GM12872 (cell line): ENCODE measurements at regions not wholly inside any gene's neighbourhood (a gene's known extent, or its start where the extent isn't known, plus 50 kb on each side); places are given as distances from the start of the nearest gene placed in this dataset.

ENCODE experiments used
- TF ChIP-seq, protein P1 (sequence below): IDR thresholded peaks from 3 replicates; pipeline ENCODE4 v1.5.1; 2011; ENCODE audit warnings: low read depth, mild to moderate bottlenecking, low read length, moderate library complexity; ENCODE audit not compliant: insufficient read depth

DNA sequence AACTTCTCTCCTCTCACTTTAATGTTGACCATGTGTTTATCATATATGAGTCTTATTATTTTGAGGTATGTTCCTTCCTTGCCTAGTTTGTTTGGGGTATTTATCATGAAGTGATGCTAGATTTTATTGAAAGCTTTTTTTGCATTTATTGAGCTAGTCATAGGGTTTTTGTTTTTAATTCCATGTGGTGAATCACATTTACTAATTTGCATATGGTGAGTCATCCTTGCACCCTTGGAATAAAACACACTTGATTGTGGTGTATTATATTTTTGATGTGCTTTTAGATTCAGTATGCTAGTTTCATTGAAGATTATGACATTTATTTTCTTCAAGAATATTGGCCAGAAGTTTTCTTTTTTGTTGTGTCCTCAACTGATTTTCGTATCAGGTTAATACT, 464.6 kb downstream of the PCDH18 start:
- TF ChIP-seq, protein P1, sequence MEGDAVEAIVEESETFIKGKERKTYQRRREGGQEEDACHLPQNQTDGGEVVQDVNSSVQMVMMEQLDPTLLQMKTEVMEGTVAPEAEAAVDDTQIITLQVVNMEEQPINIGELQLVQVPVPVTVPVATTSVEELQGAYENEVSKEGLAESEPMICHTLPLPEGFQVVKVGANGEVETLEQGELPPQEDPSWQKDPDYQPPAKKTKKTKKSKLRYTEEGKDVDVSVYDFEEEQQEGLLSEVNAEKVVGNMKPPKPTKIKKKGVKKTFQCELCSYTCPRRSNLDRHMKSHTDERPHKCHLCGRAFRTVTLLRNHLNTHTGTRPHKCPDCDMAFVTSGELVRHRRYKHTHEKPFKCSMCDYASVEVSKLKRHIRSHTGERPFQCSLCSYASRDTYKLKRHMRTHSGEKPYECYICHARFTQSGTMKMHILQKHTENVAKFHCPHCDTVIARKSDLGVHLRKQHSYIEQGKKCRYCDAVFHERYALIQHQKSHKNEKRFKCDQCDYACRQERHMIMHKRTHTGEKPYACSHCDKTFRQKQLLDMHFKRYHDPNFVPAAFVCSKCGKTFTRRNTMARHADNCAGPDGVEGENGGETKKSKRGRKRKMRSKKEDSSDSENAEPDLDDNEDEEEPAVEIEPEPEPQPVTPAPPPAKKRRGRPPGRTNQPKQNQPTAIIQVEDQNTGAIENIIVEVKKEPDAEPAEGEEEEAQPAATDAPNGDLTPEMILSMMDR: no peak

DNA sequence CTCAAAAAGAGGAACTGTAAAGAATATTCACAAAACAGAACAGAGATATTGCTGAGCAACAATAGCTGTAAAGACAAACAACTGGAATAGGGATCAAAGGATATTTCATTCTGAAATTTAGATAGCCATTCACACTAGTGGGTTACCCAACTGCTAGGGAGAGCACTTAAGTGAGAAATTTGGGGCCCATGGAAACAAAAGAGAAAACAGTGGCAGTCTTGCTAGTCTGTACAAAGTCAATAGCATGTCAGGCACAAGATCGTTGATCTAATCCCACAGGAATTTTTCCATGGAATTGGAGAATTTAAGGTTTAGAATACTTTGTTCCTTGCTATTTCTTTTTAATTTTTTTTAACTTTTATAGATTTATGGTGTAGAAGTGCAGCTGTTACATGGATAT, 467.0 kb downstream of the PCDH18 start:
- TF ChIP-seq, protein P1: no peak

DNA sequence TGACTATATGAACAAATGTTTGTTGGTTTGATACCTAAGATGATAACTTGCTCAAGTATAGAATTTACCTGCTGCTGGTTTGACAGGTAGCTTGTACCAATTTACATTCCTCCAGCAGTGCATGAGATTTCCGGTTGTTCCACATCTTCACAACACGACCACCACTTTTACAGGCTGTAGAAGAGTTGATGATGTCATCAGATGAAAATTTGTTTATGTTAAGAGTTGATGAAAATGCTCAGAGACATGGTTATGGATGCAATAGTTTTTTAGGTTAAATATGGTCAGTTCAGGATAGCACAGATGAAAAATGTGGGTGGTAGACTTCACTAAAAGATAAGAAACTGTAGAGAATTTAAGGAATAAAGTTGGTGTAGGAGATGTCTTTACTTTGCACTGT, 468.3 kb downstream of the PCDH18 start:
- TF ChIP-seq, protein P1: no peak

DNA sequence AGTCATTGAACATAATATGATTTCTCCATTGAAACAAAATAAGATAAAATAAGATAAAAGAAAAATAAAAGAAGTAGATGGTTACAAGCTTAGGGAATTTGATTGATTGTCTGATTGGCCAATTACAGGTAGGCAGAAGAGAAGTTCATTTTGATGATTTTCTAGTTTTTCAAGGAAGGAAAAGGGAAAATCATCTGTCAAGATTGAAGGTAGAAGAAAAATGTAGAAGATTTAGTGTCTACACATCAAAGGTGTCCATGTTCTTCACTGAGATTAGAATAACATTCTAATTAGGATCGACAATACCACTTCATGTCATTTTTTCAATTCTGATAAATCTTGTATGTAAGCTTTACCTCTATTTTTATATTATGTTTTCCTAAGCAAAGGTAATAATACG, 489.1 kb downstream of the PCDH18 start:
- TF ChIP-seq, protein P1: no peak

DNA sequence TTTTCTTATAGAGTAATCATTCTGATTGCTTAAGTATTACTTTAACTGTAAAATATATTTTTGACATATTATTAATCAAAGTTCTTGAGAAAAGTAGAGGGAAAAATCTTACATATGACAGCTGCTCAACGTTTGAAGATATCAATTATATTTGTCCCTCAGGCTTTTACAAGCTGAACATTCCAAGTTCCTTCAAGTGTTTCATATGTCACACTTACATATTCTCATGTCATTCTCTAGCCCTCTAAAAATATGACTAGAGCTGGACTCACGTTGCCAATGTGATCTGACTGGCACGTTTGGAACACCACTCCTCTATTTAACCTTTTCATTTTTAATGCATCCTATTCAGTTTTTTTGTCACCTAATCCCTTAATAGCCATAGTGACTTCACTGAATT, 492.9 kb downstream of the PCDH18 start:
- TF ChIP-seq, protein P1: no peak

DNA sequence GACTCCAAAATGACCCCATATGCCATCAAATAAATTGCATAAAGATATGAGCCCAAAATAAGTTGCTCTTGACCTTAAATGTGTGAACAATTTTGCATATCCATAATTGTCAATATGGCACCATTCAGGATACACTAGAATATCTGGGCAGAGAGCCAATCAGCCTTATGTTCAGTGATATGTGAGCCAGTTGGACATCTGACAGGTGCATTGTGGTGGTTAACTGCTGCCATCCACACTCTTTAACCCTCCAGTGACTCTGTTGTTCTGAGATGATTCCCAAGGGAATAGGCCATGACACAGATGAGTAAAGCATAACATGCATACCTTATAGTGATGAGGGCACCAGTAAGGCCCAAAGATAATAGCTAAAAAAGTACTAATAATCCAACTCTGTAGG, 500.1 kb downstream of the PCDH18 start:
- TF ChIP-seq, protein P1: no peak

DNA sequence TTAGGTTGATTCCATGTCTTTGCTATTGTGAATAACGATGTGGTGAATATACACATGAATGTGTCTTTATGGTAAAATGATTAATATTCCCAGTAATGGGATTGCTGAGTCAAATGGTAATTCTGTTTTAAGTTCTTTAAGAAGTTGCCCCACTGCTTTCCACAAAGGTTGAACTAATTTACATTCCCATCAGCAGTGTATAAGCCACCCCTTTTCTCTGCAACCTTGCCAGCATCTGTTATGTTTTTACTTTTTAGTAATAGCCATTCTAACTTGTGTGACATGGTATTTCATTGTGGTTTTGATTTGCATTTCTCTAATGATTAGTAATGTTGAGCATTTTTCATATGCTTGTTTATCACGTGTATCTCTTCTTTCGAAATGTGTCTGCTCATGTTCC, 503.3 kb downstream of the PCDH18 start:
- TF ChIP-seq, protein P1: no peak
